ENCODE measurements at regions not wholly inside any gene's neighbourhood (a gene's known extent, or its start where the extent isn't known, plus 50 kb on each side); places are given as distances from the start of the nearest gene placed in this dataset.

DNA sequence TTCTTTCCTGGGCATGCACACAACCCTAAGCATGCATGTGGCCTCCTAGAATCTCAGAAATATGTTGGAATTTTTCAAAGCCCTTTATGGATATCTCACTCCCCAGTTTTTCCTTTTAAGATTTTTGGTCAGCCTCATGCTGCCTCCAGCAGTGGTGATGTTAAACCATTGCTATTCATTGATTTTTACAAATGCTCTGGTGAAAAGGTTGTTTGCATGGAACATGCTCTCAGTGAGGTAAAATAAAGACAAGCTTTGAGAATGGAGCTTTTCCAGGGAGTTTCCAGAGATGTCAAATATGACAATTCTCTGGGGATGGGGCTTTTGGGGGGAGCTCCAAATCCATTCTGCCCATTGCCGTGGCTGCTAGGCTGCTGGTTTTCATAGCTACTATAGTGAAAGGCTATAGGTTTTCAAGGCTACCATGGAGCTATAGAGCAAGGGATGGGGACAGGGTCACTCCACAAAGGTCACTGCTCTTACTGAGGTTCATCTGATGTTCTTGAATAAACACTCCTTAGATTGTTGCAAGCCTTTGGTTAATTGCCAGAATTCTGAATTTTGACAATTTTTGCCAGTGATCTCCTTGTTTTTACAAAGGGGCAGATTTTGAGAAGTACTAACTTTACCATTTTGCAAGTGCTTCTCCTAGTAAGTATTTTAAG lies 178.1 kb upstream of the ARG1 start:
- no peak for DNase-seq (ENCODE audit: low read depth, low spot score)
- H3K4me3 ChIP-seq (ENCODE audit: insufficient read length, low read depth): no peak overlapping the region
- H3K9me3 ChIP-seq (ENCODE audit: insufficient read depth, low read length): peaks cover 6% of the 10 kb centered on the region; the same call in 1 of the 2 replicates
- no peak for TF ChIP-seq ZNF274 (IDR thresholded peaks at IDR 0.05; ENCODE audit: low read depth, low read length)
- no peak overlapping the region for H3K9ac ChIP-seq (ENCODE audit: insufficient read length, low read depth)
- no peaks in the 10 kb centered on the region for H3K36me3 ChIP-seq (ENCODE audit: insufficient read depth, insufficient read length, low read length)
- no peaks in the 10 kb centered on the region for H3K27me3 ChIP-seq (ENCODE audit: insufficient read depth, insufficient read length)
- no peaks in the 10 kb centered on the region for H3K4me1 ChIP-seq (ENCODE audit: insufficient read depth, insufficient read length)

DNA sequence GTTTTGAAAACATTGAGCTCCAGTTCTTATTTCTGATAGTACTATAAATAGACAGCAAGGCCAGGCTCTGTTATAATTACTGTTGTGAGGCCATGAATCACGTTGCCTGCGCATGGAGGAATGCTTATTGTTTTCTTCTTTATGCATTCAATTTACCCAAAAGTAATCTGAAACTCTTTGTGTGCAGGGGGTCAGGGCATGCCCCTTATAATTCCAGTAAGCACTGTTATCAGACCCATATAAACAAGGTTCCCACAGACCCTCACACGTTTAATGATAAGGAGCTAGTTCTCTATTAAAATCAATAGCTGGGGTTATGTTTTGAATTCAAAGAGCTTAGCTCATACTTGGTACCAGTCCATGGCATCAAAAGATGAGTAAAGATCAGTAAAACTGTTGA lies 174.8 kb upstream of the ARG1 start:
- Histone ChIP-seq H3K9ac (ENCODE audit: insufficient read length, low read depth) (no peak overlapping the region), H3K27me3 (ENCODE audit: insufficient read depth, insufficient read length) (no peaks in the 10 kb centered on the region), H3K9me3 (ENCODE audit: insufficient read depth, low read length) (peaks cover 24% of the 10 kb centered on the region), H3K4me3 (ENCODE audit: insufficient read length, low read depth) (no peak overlapping the region), H3K36me3 (ENCODE audit: insufficient read depth, insufficient read length, low read length) (no peaks in the 10 kb centered on the region), H3K4me1 (ENCODE audit: insufficient read depth, insufficient read length) (no peaks in the 10 kb centered on the region)
- DNase-seq (ENCODE audit: low read depth, low spot score): no peak
- no peak for TF ChIP-seq SUZ12 (IDR thresholded peaks at IDR 0.05; ENCODE audit: extremely low read depth, insufficient read depth, insufficient read length)
- no peak for TF ChIP-seq YY1 (IDR thresholded peaks at IDR 0.05; ENCODE audit: insufficient read depth, insufficient read length)
- TF ChIP-seq ZNF274 (IDR thresholded peaks at IDR 0.05; ENCODE audit: low read depth, low read length): no peak

DNA sequence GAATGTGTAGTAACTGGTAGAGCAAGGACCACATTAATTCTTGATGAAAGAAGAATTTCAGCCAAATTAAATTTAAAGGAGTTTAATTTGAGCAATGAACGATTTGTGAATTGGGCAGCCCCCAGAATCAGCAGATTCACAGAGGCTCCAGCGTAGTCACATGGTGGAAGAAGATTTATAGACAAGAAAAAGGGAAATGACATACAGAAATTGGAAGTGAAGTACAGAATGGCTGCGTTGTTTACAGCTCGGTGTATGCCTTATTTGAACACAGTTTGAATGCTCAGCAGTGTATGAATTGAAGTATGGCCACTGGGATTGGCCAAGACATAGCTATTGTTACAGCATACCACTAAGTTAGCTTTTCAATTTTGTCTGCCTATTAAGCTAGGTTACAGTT lies 173.6 kb upstream of the ARG1 start:
- Histone ChIP-seq H3K4me3 (ENCODE audit: insufficient read length, low read depth) (no peak overlapping the region), H3K9me3 (ENCODE audit: insufficient read depth, low read length) (peaks cover 20% of the 10 kb centered on the region), H3K4me1 (ENCODE audit: insufficient read depth, insufficient read length) (no peaks in the 10 kb centered on the region), H3K36me3 (ENCODE audit: insufficient read depth, insufficient read length, low read length) (no peaks in the 10 kb centered on the region), H3K27me3 (ENCODE audit: insufficient read depth, insufficient read length) (no peaks in the 10 kb centered on the region), H3K9ac (ENCODE audit: insufficient read length, low read depth) (no peak overlapping the region)
- DNase-seq (ENCODE audit: low read depth, low spot score): no peak
- TF ChIP-seq ZNF274 (IDR thresholded peaks at IDR 0.05; ENCODE audit: low read depth, low read length) (no peak), YY1 (IDR thresholded peaks at IDR 0.05; ENCODE audit: insufficient read depth, insufficient read length) (no peak), SUZ12 (IDR thresholded peaks at IDR 0.05; ENCODE audit: extremely low read depth, insufficient read depth, insufficient read length) (no peak)

DNA sequence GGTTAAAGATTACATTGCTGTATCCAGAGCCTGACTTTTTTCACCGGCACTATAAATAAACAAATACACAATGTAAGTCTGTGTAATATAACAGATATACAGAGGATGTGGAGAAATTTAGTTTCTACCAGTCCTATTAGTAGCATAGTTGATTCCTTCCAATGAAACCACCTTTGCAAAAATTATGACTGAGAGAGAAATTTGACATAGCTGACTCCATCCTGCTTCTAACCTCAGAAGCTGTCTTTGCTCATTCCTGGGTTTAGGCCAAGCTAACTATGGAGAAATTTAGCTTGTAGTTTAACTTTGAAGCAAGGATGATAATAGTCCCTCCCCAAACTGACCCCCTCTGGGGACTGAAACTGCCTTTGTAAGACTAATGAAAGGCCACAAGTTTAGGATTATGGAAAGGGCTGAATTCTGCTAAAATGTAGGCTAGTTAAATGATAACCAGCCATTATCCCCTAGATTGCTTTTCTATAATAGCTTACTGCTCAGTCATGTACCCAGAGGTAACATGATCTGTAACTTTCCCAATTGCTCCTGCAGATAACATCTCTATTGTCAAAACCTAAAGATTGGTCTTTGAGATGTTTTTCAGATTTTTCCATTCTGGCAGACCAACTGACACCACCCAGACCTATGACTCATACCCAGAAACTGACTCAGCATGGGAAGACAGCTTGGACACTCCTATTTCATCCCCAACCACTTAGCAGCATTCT lies 172.8 kb upstream of the ARG1 start:
- peaks cover 20% of the 10 kb centered on the region for H3K9me3 ChIP-seq (ENCODE audit: insufficient read depth, low read length)
- DNase-seq (ENCODE audit: low read depth, low spot score): no peak
- no peaks in the 10 kb centered on the region for H3K4me1 ChIP-seq (ENCODE audit: insufficient read depth, insufficient read length)
- no peak for TF ChIP-seq SUZ12 (IDR thresholded peaks at IDR 0.05; ENCODE audit: extremely low read depth, insufficient read depth, insufficient read length)
- TF ChIP-seq ZNF274 (IDR thresholded peaks at IDR 0.05; ENCODE audit: low read depth, low read length): no peak
- no peak for TF ChIP-seq YY1 (IDR thresholded peaks at IDR 0.05; ENCODE audit: insufficient read depth, insufficient read length)
- H3K36me3 ChIP-seq (ENCODE audit: insufficient read depth, insufficient read length, low read length): no peaks in the 10 kb centered on the region
- no peaks in the 10 kb centered on the region for H3K27me3 ChIP-seq (ENCODE audit: insufficient read depth, insufficient read length)
- H3K9ac ChIP-seq (ENCODE audit: insufficient read length, low read depth): no peak overlapping the region
- no peak overlapping the region for H3K4me3 ChIP-seq (ENCODE audit: insufficient read length, low read depth)

DNA sequence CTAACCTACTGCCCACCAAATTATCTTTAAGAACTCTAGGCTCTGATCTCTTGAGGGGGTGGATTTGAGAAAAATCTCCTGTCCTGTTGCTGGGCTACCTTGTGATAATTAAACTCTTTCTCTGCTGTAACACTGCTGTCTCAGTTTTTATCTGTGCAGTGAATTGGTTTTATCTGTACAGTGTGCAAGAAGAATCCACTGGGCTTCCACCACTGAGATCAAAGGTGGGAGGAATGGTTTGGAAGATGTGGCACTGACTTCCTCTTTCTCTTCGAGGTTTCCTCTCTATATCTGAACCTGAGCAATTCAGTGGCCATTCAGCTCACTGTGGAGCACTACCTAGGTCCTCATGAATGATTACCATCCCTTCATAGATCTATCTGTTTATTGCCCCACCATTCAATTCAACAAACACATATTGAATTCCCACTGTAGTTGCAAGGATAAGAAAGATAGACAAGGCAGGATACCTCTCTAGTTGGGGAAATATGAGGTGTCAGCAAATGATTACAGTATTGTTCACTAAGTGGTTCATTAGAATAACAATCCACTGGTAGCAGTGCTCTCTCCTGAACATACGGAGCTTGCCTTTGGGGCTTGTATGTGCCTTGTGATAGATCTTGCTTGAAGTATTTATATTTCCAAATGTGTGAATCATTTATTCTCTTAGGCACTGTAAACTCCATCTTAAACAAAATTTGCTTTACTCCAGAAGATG lies 172.1 kb upstream of the ARG1 start:
- TF ChIP-seq ZNF274 (IDR thresholded peaks at IDR 0.05; ENCODE audit: low read depth, low read length) (no peak), SUZ12 (IDR thresholded peaks at IDR 0.05; ENCODE audit: extremely low read depth, insufficient read depth, insufficient read length) (no peak), YY1 (IDR thresholded peaks at IDR 0.05; ENCODE audit: insufficient read depth, insufficient read length) (no peak)
- no peak for DNase-seq (ENCODE audit: low read depth, low spot score)
- H3K9me3 ChIP-seq (ENCODE audit: insufficient read depth, low read length): peaks cover 20% of the 10 kb centered on the region
- no peak overlapping the region for H3K9ac ChIP-seq (ENCODE audit: insufficient read length, low read depth)
- H3K4me1 ChIP-seq (ENCODE audit: insufficient read depth, insufficient read length): no peaks in the 10 kb centered on the region
- H3K36me3 ChIP-seq (ENCODE audit: insufficient read depth, insufficient read length, low read length): no peaks in the 10 kb centered on the region
- H3K27me3 ChIP-seq (ENCODE audit: insufficient read depth, insufficient read length): no peaks in the 10 kb centered on the region
- no peak overlapping the region for H3K4me3 ChIP-seq (ENCODE audit: insufficient read length, low read depth)

DNA sequence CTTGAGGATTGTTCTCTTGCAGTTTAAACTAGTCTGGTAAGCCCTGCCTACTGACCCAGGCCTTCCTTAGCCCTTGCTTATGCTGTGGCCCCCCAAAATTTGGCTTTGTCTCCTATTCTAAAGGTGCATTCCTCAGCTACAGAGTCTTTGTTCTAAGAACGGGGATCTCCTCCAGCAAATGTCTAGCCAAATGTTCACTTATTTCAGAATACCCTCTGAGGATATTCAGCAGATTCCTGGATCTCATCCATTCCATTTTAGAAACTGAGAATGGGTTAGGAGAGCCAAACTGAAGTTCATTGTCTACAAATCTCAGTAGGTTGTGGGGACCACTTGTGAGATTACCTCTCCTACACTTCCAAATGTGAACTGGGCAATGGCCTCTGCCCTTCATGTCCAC lies 164.2 kb upstream of the ARG1 start:
- H3K4me3 ChIP-seq (ENCODE audit: insufficient read length, low read depth): no peak overlapping the region

DNA sequence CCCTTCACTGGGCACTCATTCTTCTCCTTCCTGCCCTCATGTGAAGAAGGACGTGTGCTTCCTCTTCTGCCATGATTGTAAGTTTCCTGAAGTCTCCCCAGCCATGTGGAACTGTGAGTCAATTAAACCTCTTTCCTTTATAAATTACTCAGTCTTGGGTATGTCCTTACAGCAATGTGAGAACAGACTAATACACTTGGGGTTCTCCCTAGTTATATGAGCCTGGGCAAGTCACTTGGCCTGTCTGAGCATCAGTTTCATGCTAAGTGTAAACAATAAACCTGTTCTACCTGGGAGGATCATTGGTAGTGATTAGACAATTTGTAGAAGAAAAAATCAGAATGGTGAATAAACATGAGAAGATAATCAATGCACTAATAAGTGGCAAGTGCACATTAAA lies 162.2 kb upstream of the ARG1 start:
- no peaks in the 10 kb centered on the region for H3K4me1 ChIP-seq (ENCODE audit: insufficient read depth, insufficient read length)
- no peaks in the 10 kb centered on the region for H3K36me3 ChIP-seq (ENCODE audit: insufficient read depth, insufficient read length, low read length)
- no peak overlapping the region for H3K4me3 ChIP-seq (ENCODE audit: insufficient read length, low read depth)
- H3K9me3 ChIP-seq (ENCODE audit: insufficient read depth, low read length): 0 out of 2 replicates have a peak, but pooled peaks cover 9% of the 10 kb centered on the region
- H3K27me3 ChIP-seq (ENCODE audit: insufficient read depth, insufficient read length): no peaks in the 10 kb centered on the region
- no peak for TF ChIP-seq SUZ12 (IDR thresholded peaks at IDR 0.05; ENCODE audit: extremely low read depth, insufficient read depth, insufficient read length)
- no peak for TF ChIP-seq YY1 (IDR thresholded peaks at IDR 0.05; ENCODE audit: insufficient read depth, insufficient read length)
- no peak for TF ChIP-seq ZNF274 (IDR thresholded peaks at IDR 0.05; ENCODE audit: low read depth, low read length)
- DNase-seq (ENCODE audit: low read depth, low spot score): no peak
- no peak overlapping the region for H3K9ac ChIP-seq (ENCODE audit: insufficient read length, low read depth)

More for the DNA sequence above, 164.2 kb upstream of the ARG1 start:
- TF ChIP-seq ZNF274 (IDR thresholded peaks at IDR 0.05; ENCODE audit: low read depth, low read length): no peak
- no peak for TF ChIP-seq YY1 (IDR thresholded peaks at IDR 0.05; ENCODE audit: insufficient read depth, insufficient read length)
- no peak for TF ChIP-seq SUZ12 (IDR thresholded peaks at IDR 0.05; ENCODE audit: extremely low read depth, insufficient read depth, insufficient read length)
- no peaks in the 10 kb centered on the region for H3K27me3 ChIP-seq (ENCODE audit: insufficient read depth, insufficient read length)
- no peaks in the 10 kb centered on the region for H3K36me3 ChIP-seq (ENCODE audit: insufficient read depth, insufficient read length, low read length)
- no peaks in the 10 kb centered on the region for H3K4me1 ChIP-seq (ENCODE audit: insufficient read depth, insufficient read length)
- H3K9me3 ChIP-seq (ENCODE audit: insufficient read depth, low read length): 0 out of 2 replicates have a peak, but pooled peaks cover 9% of the 10 kb centered on the region
- no peak overlapping the region for H3K9ac ChIP-seq (ENCODE audit: insufficient read length, low read depth)
- no peak for DNase-seq (ENCODE audit: low read depth, low spot score)

Data from NT2/D1 (cell line).